ENCODE measurements at regions not wholly inside any gene's neighbourhood (a gene's known extent, or its start where the extent isn't known, plus 50 kb on each side); places are given as distances from the start of the nearest gene placed in this dataset.

DNA sequence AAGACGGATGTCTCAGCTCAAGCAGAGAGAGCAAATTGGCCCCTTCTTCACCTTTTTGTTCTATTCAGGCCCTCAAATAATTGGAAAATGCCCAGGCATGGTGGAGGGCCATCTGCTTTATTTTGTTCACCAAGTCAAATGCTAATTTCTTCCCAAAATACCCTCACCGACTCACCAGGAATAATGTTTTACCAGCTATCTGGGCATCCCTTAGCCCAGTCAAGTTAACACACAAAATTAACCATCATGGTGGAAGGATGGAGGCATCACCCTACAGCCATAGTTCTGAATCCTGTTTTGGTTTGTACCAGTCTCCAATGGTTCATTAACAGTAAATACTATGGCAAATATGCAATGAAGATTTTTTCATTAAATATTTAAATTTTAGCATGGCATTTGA, 51.7 kb upstream of the SERP2 start:
- no peak overlapping the region for H3K27ac ChIP-seq (ENCODE audit: insufficient read depth, low read length, poor library complexity, severe bottlenecking)
- no peak overlapping the region for H3K4me3 ChIP-seq (ENCODE audit: insufficient read depth, low read depth, low read length, poor library complexity, severe bottlenecking)
- H3K9me3 ChIP-seq (ENCODE audit: control insufficient read depth, low read length): no peaks in the 10 kb centered on the region
- no peak for DNase-seq
- H3K4me1 ChIP-seq (ENCODE audit: control insufficient read depth, insufficient read depth, low read length, poor library complexity, severe bottlenecking): no peaks in the 10 kb centered on the region
- H3K27me3 ChIP-seq (replicated peaks; ENCODE audit: control insufficient read depth, insufficient read depth, low read length, poor library complexity, severe bottlenecking): no peaks in the 10 kb centered on the region
- no peaks in the 10 kb centered on the region for H3K36me3 ChIP-seq (ENCODE audit: control insufficient read depth, insufficient read depth, low read length)

DNA sequence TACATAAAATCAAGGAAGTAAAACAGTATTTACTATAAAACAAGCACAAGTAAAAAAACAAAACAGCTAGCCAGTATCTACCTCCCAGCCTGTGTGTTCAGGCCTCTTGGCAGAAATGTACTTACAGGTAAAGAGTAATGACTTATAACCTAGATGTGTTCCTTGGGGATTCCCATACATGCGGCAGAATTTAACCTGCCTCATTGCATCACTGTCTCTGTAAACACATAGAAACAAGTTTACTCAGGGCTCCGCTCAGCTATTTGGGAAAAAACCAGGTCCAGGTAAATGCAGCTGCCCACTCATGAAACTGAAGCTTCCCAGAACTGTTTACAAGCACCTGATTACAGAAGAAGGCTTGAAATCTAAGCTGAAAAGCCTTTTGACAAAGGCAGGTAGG, 50.7 kb upstream of the SERP2 start:
- Histone ChIP-seq H3K4me1 (ENCODE audit: control insufficient read depth, insufficient read depth, low read length, poor library complexity, severe bottlenecking) (no peaks in the 10 kb centered on the region), H3K4me3 (ENCODE audit: insufficient read depth, low read depth, low read length, poor library complexity, severe bottlenecking) (no peak overlapping the region), H3K27me3 (replicated peaks; ENCODE audit: control insufficient read depth, insufficient read depth, low read length, poor library complexity, severe bottlenecking) (no peaks in the 10 kb centered on the region), H3K9me3 (ENCODE audit: control insufficient read depth, low read length) (no peaks in the 10 kb centered on the region), H3K36me3 (ENCODE audit: control insufficient read depth, insufficient read depth, low read length) (no peaks in the 10 kb centered on the region), H3K27ac (ENCODE audit: insufficient read depth, low read length, poor library complexity, severe bottlenecking) (no peak overlapping the region)
- DNase-seq: no peak

DNA sequence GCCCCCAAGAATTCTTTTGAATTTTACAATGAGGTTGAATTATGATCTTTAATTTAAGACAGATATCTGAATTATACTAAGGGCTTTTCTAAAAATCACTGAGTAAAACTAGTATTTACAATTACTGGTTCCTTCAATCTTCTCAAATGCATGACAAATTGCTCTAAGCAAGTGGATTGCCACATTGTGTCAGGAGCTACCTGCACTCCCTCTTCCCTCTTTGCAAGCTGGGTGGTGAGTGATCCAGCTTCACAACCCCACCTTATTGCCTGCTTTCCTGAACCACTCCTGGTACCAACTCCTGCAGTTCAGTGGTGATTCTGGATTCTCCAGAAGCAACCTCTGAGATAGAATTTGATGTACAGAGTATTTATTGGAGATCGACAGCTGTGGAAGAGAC, 49.9 kb upstream of the SERP2 start:
- H3K4me3 ChIP-seq (ENCODE audit: insufficient read depth, low read depth, low read length, poor library complexity, severe bottlenecking): no peak overlapping the region
- no peaks in the 10 kb centered on the region for H3K36me3 ChIP-seq (ENCODE audit: control insufficient read depth, insufficient read depth, low read length)
- no peak overlapping the region for H3K27ac ChIP-seq (ENCODE audit: insufficient read depth, low read length, poor library complexity, severe bottlenecking)
- no peak for DNase-seq
- no peaks in the 10 kb centered on the region for H3K4me1 ChIP-seq (ENCODE audit: control insufficient read depth, insufficient read depth, low read length, poor library complexity, severe bottlenecking)
- no peaks in the 10 kb centered on the region for H3K27me3 ChIP-seq (replicated peaks; ENCODE audit: control insufficient read depth, insufficient read depth, low read length, poor library complexity, severe bottlenecking)
- no peaks in the 10 kb centered on the region for H3K9me3 ChIP-seq (ENCODE audit: control insufficient read depth, low read length)
